H1 (cell line): ENCODE measurements at regions not wholly inside any gene's neighbourhood (a gene's known extent, or its start where the extent isn't known, plus 50 kb on each side); places are given as distances from the start of the nearest gene placed in this dataset.

Experiments used
- CTCF ChIA-PET: fragments of 300-600 bp; sonication (Branson Sonifier 250); formaldehyde crosslinking; loops from one replicate; lab custom pipeline; 2021; ENCODE audit not compliant: partially characterized antibody; lab: Charles Lee
- POLR2A ChIA-PET: fragments of 300-600 bp; sonication (Branson Sonifier 250); formaldehyde crosslinking; loops from one replicate; lab custom pipeline; 2021; ENCODE audit warnings: inconsistent platforms; ENCODE audit not compliant: partially characterized antibody; lab: Charles Lee
- DNase-seq, 2 experiments: peaks; one replicate each; pipeline versions ENCODE4 v3.0.0 to v3.0.0-alpha.2; 2010 to 2022; ENCODE audit warnings: low spot score in 2 of 2, low read depth in 1 of 2, mixed read lengths in 1 of 2
- FAIRE-seq: peaks from 2 replicates; lab custom pipeline; 2011; peaks lifted over from hg19 to GRCh38; lab: Jason Lieb, UNC
- H2AFZ ChIP-seq: 2 replicates; pipeline ENCODE4 v1.8.1; 2012; ENCODE audit warnings: low read length, inconsistent platforms
- H2AK5ac ChIP-seq: 2 replicates; pipeline ENCODE4 v1.6.1; 2013; ENCODE audit warnings: low read depth, low read length
- H2BK120ac ChIP-seq: replicated peaks from 2 replicates; pipeline ENCODE3; 2013; ENCODE audit warnings: low read depth, low read length, inconsistent platforms
- H2BK12ac ChIP-seq: 2 replicates; pipeline ENCODE4 v1.6.1; 2013; ENCODE audit warnings: low read depth, low read length
- H2BK15ac ChIP-seq: 2 replicates; pipeline ENCODE4 v1.6.1; 2013; ENCODE audit warnings: low read length
- H2BK20ac ChIP-seq: 2 replicates; pipeline ENCODE4 v1.6.1; 2013; ENCODE audit warnings: low read length
- H2BK5ac ChIP-seq: 2 replicates; pipeline ENCODE4 v1.6.1; 2013; ENCODE audit warnings: low read depth, low read length
- H3K14ac ChIP-seq: 2 replicates; pipeline ENCODE4 v1.6.1; 2013; ENCODE audit warnings: inconsistent platforms; ENCODE audit not compliant: insufficient read length
- H3K18ac ChIP-seq: 2 replicates; pipeline ENCODE4 v1.6.1; 2013; ENCODE audit warnings: low read length; ENCODE audit errors: extremely low read depth
- H3K23ac ChIP-seq: 2 replicates; pipeline ENCODE4 v1.6.1; 2013; ENCODE audit warnings: inconsistent platforms; ENCODE audit not compliant: insufficient read length
- H3K23me2 ChIP-seq: 2 replicates; pipeline ENCODE4 v1.6.1; 2013; ENCODE audit warnings: low read depth, low read length
- H3K27ac ChIP-seq: 2 replicates; pipeline ENCODE4 v1.6.1; 2011; ENCODE audit warnings: low read depth, low read length, inconsistent platforms
- H3K27me3 ChIP-seq, 4 experiments: replicated peaks in 1 of 4; 1 replicate in 1 of 4; 2 replicates in 3 of 4; pipeline versions ENCODE4 v1.6.1 to v1.8.1; 2011 to 2013; ENCODE audit warnings: low read length in 3 of 4, mild to moderate bottlenecking in 3 of 4, inconsistent platforms in 2 of 4, mixed read lengths in 2 of 4, moderate library complexity in 1 of 4; ENCODE audit not compliant: control insufficient read depth in 3 of 4, insufficient read depth in 3 of 4; ENCODE audit errors: extremely low read depth in 1 of 4
- H3K36me3 ChIP-seq, 4 experiments: 2 replicates each; pipeline versions ENCODE4 v1.6.1 to v1.8.1; 2011 to 2013; ENCODE audit warnings: mild to moderate bottlenecking in 4 of 4, low read length in 3 of 4, moderate library complexity in 2 of 4, control low read depth in 1 of 4, inconsistent platforms in 1 of 4; ENCODE audit not compliant: insufficient read depth in 4 of 4, control insufficient read depth in 2 of 4
- H3K4ac ChIP-seq: replicated peaks from 2 replicates; pipeline ENCODE3; 2013; ENCODE audit warnings: low read length, low read depth, mixed read lengths, inconsistent platforms; ENCODE audit not compliant: insufficient read length
- H3K4me1 ChIP-seq, 4 experiments: replicated peaks in 1 of 4; 1 replicate in 1 of 4; 2 replicates in 3 of 4; pipeline versions ENCODE4 v1.6.1 to v1.8.1; 2011 to 2013; ENCODE audit warnings: low read length in 3 of 4, inconsistent platforms in 2 of 4, mixed read lengths in 1 of 4; ENCODE audit not compliant: insufficient read depth in 4 of 4, control insufficient read depth in 3 of 4
- H3K4me2 ChIP-seq, 2 experiments: 2 replicates each; pipeline versions ENCODE4 v1.6.1 to v1.8.1; 2011 to 2013; ENCODE audit warnings: low read depth in 2 of 2, low read length in 2 of 2, control low read depth in 1 of 2, inconsistent platforms in 1 of 2, mild to moderate bottlenecking in 1 of 2; ENCODE audit not compliant: insufficient read depth in 1 of 2
- H3K4me3 ChIP-seq, 4 experiments: fragments of 200-600, 300-600 bp in 1 of 4; sonication (generic), shearing (Covaris generic), sonication (Bioruptor Twin) in 1 of 4; 2 replicates each; pipeline versions ENCODE4 v1.5.1 to v1.8.1; 2011 to 2016; ENCODE audit warnings: low read length in 4 of 4, low read depth in 3 of 4, control low read depth in 2 of 4, inconsistent platforms in 2 of 4, mild to moderate bottlenecking in 2 of 4, mixed read lengths in 1 of 4, moderate library complexity in 1 of 4; ENCODE audit not compliant: insufficient read depth in 2 of 4; ENCODE audit errors: extremely low read depth in 1 of 4
- H3K56ac ChIP-seq: replicated peaks from 2 replicates; pipeline ENCODE3; 2013; ENCODE audit warnings: low read depth, mild to moderate bottlenecking, mixed read lengths, low read length, inconsistent platforms; ENCODE audit not compliant: insufficient read length
- H3K79me1 ChIP-seq: 2 replicates; pipeline ENCODE4 v1.6.1; 2013; ENCODE audit warnings: low read depth, low read length, control low read depth
- H3K79me2 ChIP-seq, 2 experiments: 2 replicates each; pipeline versions ENCODE4 v1.6.1 to v1.8.1; 2012 to 2013; ENCODE audit warnings: low read length in 2 of 2, mild to moderate bottlenecking in 2 of 2, inconsistent platforms in 1 of 2; ENCODE audit not compliant: insufficient read depth in 2 of 2, control insufficient read depth in 1 of 2
- H3K9ac ChIP-seq, 4 experiments: replicated peaks in 1 of 4; 1 replicate in 1 of 4; 2 replicates in 3 of 4; pipeline versions ENCODE4 v1.6.1 to v1.8.1; 2011 to 2013; ENCODE audit warnings: low read depth in 3 of 4, low read length in 3 of 4, control low read depth in 2 of 4, mild to moderate bottlenecking in 2 of 4, moderate library complexity in 2 of 4, inconsistent platforms in 1 of 4; ENCODE audit errors: extremely low read depth in 1 of 4
- H3K9me3 ChIP-seq, 2 experiments: 2 replicates each; pipeline versions ENCODE4 v1.6.1 to v1.8.1; 2012 to 2013; ENCODE audit warnings: mild to moderate bottlenecking in 2 of 2, moderate library complexity in 2 of 2, control low read depth in 1 of 2, inconsistent platforms in 1 of 2, low read depth in 1 of 2, low read length in 1 of 2, mixed read lengths in 1 of 2; ENCODE audit not compliant: insufficient read depth in 2 of 2
- H4K20me1 ChIP-seq, 2 experiments: replicated peaks in 1 of 2; 2 replicates each; pipeline versions ENCODE3 to v1.8.1; 2011 to 2013; ENCODE audit warnings: inconsistent platforms in 2 of 2, low read length in 2 of 2, mild to moderate bottlenecking in 1 of 2; ENCODE audit not compliant: insufficient read depth in 2 of 2, control insufficient read depth in 1 of 2
- H4K5ac ChIP-seq: 2 replicates; pipeline ENCODE4 v1.6.1; 2013; ENCODE audit warnings: low read length, low read depth, mixed read lengths, inconsistent platforms; ENCODE audit not compliant: insufficient read length
- H4K8ac ChIP-seq: 2 replicates; pipeline ENCODE4 v1.8.0; 2013; ENCODE audit warnings: mild to moderate bottlenecking, moderate library complexity, low read length, inconsistent platforms; ENCODE audit not compliant: insufficient read depth; ENCODE audit errors: extremely low read depth
- H4K91ac ChIP-seq: replicated peaks from 2 replicates; pipeline ENCODE3; 2013; ENCODE audit warnings: low read length, mixed read lengths, inconsistent platforms; ENCODE audit not compliant: insufficient read length
- ASH2L ChIP-seq: fragments of 200-600, 300-600 bp; sonication (generic); IDR thresholded peaks from one replicate; pipeline ENCODE4 v1.7.1; 2017; ENCODE audit warnings: low read length
- NRF1 ChIP-seq: IDR thresholded peaks from 2 replicates; pipeline ENCODE4 v1.6.1; 2011; ENCODE audit warnings: mild to moderate bottlenecking, low read depth, low read length, improper control_type of control experiment
- POLR2A ChIP-seq, 2 experiments: IDR thresholded peaks; 1 replicate in 1 of 2; 2 replicates in 1 of 2; pipeline ENCODE4 v1.6.1; 2011; ENCODE audit warnings: low read depth in 2 of 2, low read length in 2 of 2, mild to moderate bottlenecking in 2 of 2; ENCODE audit errors: control extremely low read depth in 1 of 2
- WGBS, 2 experiments: shearing (Covaris generic) in 1 of 2; methylation state at CpG; one replicate each; pipeline versions ENCODE4 v1.1.6 to v1.1.7; 2013 to 2015; ENCODE audit warnings: low lambda C conversion rate in 2 of 2, mixed read lengths in 2 of 2, inconsistent platforms in 1 of 2, low coverage in 1 of 2, missing lambda C conversion rate in 1 of 2; ENCODE audit not compliant: insufficient replicate concordance in 2 of 2, insufficient coverage in 1 of 2, insufficient read length in 1 of 2; ENCODE audit errors: extremely low coverage in 1 of 2, missing lambda C conversion rate in 1 of 2; 5-methylcytosine and 5-hydroxymethylcytosine counted together
- TF ChIP-seq, protein P1 (sequence below), 3 experiments: IDR thresholded peaks; 1 replicate in 2 of 3; 2 replicates in 1 of 3; pipeline versions ENCODE4 v1.5.1 to v1.6.1; 2011; ENCODE audit warnings: low read length in 3 of 3, mild to moderate bottlenecking in 3 of 3, inconsistent platforms in 2 of 3, low read depth in 1 of 3, moderate library complexity in 1 of 3; ENCODE audit not compliant: insufficient read depth in 1 of 3; ENCODE audit errors: control extremely low read depth in 1 of 3

DNA sequence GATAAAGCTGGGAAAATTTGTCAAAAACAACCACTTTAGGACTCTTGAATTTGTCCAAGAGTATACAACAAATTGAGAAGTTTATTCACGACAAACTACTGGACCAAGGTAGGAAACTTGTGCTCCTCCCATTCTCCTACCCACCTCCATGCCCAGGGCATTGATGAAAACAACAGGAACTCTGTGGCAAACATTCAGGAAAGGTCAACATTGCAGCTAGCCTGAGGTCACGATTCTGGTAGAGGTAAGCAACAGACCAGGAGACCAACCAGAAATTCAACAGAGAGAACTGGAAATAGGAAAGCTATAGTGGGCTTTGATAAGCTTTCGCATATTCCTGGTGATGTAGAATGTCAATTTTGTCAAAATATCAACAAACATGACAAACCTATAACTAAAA, 209.1 kb upstream of the CTAGE1 start:
- Histone ChIP-seq H3K79me2 (no peaks in the 10 kb centered on the region), H4K8ac (no peak overlapping the region), H2BK15ac (no peak overlapping the region), H3K23ac (no peak overlapping the region), H2BK5ac (no peak overlapping the region), H4K20me1 (no peaks in the 10 kb centered on the region), H3K36me3 (no peaks in the 10 kb centered on the region), H2AK5ac (no peak overlapping the region), H3K4me2 (no peak overlapping the region), H3K9ac (no peak overlapping the region), H3K27me3 (no peaks in the 10 kb centered on the region), H4K91ac (no peak overlapping the region), H3K4me3 (no peak overlapping the region), H3K18ac (no peak overlapping the region), H3K4me1 (no peaks in the 10 kb centered on the region), H3K14ac (no peak overlapping the region), H3K23me2 (no peaks in the 10 kb centered on the region), H3K4ac (no peak overlapping the region), H2BK20ac (no peak overlapping the region), H3K79me1 (no peaks in the 10 kb centered on the region), H2BK12ac (no peak overlapping the region), H2BK120ac (no peak overlapping the region), H2AFZ (no peak overlapping the region), H4K5ac (no peak overlapping the region), H3K27ac (no peak overlapping the region), H3K56ac (no peak overlapping the region)
- ChIA-PET POLR2A (no interaction called here), CTCF (interaction anchor here (0.6 to 0.8 kb wide), 2 partner anchors 41 to 125 kb away, joined by 3 to 4 read pairs; no protein-coding TSS in a partner anchor)
- WGBS, 2 experiments: 88% methylated on average over 3 of the region's 3 CpGs; no CpG with 5 or more reads in 1 of the 2 experiments
- DNase-seq: no peak
- FAIRE-seq: no peak
- TF ChIP-seq POLR2A (IDR thresholded peaks at IDR 0.05; ENCODE audit: control extremely low read depth in 1 of 2, low read depth in 2 of 2, low read length in 2 of 2) (no peak), NRF1 (no peak), ASH2L (no peak)
- TF ChIP-seq, protein P1, sequence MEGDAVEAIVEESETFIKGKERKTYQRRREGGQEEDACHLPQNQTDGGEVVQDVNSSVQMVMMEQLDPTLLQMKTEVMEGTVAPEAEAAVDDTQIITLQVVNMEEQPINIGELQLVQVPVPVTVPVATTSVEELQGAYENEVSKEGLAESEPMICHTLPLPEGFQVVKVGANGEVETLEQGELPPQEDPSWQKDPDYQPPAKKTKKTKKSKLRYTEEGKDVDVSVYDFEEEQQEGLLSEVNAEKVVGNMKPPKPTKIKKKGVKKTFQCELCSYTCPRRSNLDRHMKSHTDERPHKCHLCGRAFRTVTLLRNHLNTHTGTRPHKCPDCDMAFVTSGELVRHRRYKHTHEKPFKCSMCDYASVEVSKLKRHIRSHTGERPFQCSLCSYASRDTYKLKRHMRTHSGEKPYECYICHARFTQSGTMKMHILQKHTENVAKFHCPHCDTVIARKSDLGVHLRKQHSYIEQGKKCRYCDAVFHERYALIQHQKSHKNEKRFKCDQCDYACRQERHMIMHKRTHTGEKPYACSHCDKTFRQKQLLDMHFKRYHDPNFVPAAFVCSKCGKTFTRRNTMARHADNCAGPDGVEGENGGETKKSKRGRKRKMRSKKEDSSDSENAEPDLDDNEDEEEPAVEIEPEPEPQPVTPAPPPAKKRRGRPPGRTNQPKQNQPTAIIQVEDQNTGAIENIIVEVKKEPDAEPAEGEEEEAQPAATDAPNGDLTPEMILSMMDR (IDR thresholded peaks at IDR 0.05; ENCODE audit: control extremely low read depth in 1 of 3, insufficient read depth in 1 of 3, low read depth in 1 of 3, low read length in 3 of 3): no peak
- TF ChIP-seq, all 59 proteins: peak for 0
- no peaks in the 10 kb centered on the region for H3K9me3 ChIP-seq
